ENCODE measurements at regions not wholly inside any gene's neighbourhood (a gene's known extent, or its start where the extent isn't known, plus 50 kb on each side); places are given as distances from the start of the nearest gene placed in this dataset.

DNA sequence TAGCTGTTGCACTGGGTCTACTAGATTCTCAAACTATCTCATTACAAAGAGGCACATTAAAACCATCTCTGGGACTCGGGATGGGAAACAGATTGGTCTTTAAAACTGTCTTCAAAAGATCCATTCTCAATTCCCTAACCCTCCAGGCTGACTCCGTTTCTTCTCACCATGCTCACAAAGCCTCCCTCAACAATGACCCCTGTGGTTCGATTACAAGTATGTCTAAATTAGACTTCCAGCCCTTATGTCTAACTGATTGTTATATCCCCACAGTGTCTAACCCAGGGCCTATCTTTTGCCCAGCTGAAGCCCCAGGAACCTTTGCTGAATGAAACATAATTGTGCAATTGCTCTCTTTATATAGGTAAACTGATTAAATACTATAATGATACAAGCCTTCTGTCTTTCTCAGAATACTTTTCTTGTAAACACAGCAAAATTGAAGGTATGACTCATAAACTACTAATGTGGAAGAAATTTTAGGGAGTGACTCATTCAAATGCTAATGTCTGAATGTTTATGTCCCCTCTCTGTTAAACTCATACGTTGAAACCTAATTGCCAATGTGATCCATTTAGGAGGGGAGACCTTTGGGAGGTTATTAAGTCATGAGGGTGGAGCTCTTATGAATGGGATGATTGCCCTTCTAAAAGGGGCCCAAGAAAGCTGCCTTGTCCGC, 65.6 kb upstream of the DAB1 start:
- no peaks in the 10 kb centered on the region for H3K36me3 ChIP-seq
- TF ChIP-seq, protein P1, sequence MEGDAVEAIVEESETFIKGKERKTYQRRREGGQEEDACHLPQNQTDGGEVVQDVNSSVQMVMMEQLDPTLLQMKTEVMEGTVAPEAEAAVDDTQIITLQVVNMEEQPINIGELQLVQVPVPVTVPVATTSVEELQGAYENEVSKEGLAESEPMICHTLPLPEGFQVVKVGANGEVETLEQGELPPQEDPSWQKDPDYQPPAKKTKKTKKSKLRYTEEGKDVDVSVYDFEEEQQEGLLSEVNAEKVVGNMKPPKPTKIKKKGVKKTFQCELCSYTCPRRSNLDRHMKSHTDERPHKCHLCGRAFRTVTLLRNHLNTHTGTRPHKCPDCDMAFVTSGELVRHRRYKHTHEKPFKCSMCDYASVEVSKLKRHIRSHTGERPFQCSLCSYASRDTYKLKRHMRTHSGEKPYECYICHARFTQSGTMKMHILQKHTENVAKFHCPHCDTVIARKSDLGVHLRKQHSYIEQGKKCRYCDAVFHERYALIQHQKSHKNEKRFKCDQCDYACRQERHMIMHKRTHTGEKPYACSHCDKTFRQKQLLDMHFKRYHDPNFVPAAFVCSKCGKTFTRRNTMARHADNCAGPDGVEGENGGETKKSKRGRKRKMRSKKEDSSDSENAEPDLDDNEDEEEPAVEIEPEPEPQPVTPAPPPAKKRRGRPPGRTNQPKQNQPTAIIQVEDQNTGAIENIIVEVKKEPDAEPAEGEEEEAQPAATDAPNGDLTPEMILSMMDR (IDR thresholded peaks at IDR 0.05; ENCODE audit: low read depth, low read length): no peak
- no peaks in the 10 kb centered on the region for H3K4me1 ChIP-seq
- no peak overlapping the region for H3K4me3 ChIP-seq (ENCODE audit: low read depth, low read length)
- H3K9me3 ChIP-seq: no peaks in the 10 kb centered on the region
- DNase-seq: no peak
- no peaks in the 10 kb centered on the region for H3K27me3 ChIP-seq

DNA sequence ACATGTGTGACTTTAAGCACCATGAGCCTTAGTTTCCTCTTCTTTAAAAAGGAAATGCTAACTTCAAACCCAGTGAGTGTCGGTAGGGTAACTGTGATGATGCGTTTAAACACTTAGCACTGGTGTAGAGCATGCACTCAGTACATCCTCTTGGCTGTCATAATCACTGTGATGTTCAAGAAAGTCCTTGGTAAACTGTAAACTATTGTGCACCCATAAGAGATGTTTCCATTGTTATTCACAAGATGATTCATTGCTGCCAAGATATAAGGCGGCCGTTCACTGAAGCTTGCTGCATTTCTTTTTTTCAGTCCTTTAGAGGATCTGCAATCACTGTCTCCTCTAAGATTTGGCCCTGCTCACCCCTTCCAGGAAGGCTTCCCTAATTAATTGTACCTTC, 61.8 kb upstream of the DAB1 start:
- TF ChIP-seq, protein P1 (IDR thresholded peaks at IDR 0.05; ENCODE audit: low read depth, low read length): no peak
- no peak for DNase-seq

DNA sequence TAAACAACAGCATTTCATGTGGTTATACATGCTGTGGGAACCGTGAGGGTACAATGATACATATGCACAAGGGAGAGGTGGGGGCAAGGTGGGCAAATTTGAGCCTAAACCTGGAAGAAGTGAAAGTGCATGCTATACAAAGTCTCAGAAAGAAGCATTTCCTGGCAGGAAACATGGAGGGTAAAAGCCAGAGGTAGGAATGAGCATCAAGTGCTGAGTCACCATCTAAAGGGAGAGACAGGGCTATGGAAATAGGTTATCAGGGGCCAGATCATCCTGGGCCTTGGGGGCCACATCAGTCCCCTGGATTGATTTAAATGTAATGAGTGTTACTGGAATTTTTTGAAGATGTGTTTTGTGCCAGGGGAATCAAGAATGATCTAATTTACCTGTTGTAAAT, 60.1 kb upstream of the DAB1 start:
- no peaks in the 10 kb centered on the region for H3K27me3 ChIP-seq
- TF ChIP-seq, protein P1 (IDR thresholded peaks at IDR 0.05; ENCODE audit: low read depth, low read length): no peak
- no peak for DNase-seq
- H3K36me3 ChIP-seq: no peaks in the 10 kb centered on the region
- no peaks in the 10 kb centered on the region for H3K9me3 ChIP-seq
- no peak overlapping the region for H3K4me3 ChIP-seq (ENCODE audit: low read depth, low read length)
- H3K4me1 ChIP-seq: no peaks in the 10 kb centered on the region

More for the DNA sequence above, 61.8 kb upstream of the DAB1 start:
- H3K4me1 ChIP-seq: no peaks in the 10 kb centered on the region
- no peaks in the 10 kb centered on the region for H3K36me3 ChIP-seq
- no peak overlapping the region for H3K4me3 ChIP-seq (ENCODE audit: low read depth, low read length)
- H3K27me3 ChIP-seq: no peaks in the 10 kb centered on the region
- H3K9me3 ChIP-seq: no peaks in the 10 kb centered on the region

DNA sequence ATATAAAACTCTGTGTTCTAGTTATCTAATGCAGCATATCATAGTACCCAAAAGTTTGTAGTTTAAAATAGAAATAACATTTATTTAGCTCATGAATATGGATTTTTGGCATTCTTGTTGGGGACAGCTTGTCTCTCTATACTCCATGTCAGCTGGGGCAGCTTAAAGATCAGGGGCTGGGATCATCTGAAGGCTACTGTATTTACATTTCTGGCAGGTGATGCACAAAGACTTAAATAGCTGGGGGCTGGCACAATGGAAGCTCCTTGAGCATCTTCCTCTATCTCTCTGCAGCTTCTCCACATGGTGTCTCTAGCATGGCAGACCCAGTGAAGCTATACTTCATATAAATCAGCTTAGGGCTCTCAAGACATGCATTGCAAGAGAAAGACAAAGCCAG, 55.6 kb upstream of the DAB1 start:
- Histone ChIP-seq H3K27me3 (no peaks in the 10 kb centered on the region), H3K4me1 (no peaks in the 10 kb centered on the region), H3K4me3 (ENCODE audit: low read depth, low read length) (no peak overlapping the region), H3K36me3 (no peaks in the 10 kb centered on the region), H3K9me3 (no peaks in the 10 kb centered on the region)
- TF ChIP-seq, protein P1 (IDR thresholded peaks at IDR 0.05; ENCODE audit: low read depth, low read length): no peak
- DNase-seq: no peak

DNA sequence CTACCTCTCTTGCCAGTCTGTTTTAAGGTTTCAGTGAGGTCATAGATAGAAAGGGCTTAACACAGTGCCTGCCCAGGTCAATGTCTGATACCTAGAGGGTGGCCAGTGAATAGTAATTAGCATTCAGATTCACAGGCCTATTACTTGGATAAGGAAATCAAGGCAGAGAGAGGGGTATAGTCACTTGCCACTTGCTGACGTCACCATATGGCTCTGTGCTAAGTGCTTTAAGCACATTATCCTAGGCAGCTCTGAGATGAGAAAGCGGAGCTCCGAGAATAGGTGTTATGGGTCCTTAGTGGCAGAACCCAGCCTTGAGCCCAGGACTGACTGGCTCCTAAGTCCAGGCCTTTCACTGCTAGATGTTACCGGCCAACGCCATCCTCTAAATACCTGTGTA, 51.5 kb upstream of the DAB1 start:
- no peak overlapping the region for H3K4me3 ChIP-seq (ENCODE audit: low read depth, low read length)

DNA sequence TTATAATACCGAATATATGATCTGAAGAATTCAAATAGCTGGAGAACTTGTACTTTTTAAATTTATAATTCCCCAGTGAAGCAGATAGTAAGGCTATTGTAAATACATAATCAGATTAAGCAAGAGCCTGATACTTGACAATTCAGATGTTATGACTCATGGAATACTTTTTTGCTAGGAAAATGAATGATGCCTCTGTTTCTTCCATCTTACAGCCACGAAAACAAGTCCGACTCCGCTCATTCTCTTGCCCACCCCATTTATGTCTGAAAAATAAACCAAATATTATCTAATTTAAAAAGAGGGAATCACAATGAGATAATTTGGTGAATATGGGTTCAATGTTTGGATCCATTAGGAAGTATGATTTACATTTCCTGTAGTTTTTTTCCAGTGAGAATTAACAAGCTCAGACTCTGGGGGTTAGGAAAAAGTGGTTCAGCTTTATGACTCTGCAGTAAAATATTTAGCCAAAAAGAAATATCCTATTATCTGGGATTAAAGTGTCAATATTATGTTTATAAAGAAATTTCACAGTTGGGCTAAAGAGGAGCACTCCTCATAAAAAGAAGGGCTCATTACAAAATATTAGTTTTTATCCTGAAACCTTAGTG, 50.4 kb upstream of the DAB1 start:
- DNase-seq: no peak
- TF ChIP-seq, protein P1 (IDR thresholded peaks at IDR 0.05; ENCODE audit: low read depth, low read length): no peak
- no peaks in the 10 kb centered on the region for H3K4me1 ChIP-seq
- no peaks in the 10 kb centered on the region for H3K36me3 ChIP-seq
- no peaks in the 10 kb centered on the region for H3K9me3 ChIP-seq
- no peaks in the 10 kb centered on the region for H3K27me3 ChIP-seq
- no peak overlapping the region for H3K4me3 ChIP-seq (ENCODE audit: low read depth, low read length)

More for the DNA sequence above, 51.5 kb upstream of the DAB1 start:
- H3K4me1 ChIP-seq: no peaks in the 10 kb centered on the region
- no peaks in the 10 kb centered on the region for H3K9me3 ChIP-seq
- H3K36me3 ChIP-seq: no peaks in the 10 kb centered on the region
- DNase-seq: no peak
- no peaks in the 10 kb centered on the region for H3K27me3 ChIP-seq
- TF ChIP-seq, protein P1 (IDR thresholded peaks at IDR 0.05; ENCODE audit: low read depth, low read length): no peak
